ENCODE measurements at regions not wholly inside any gene's neighbourhood (a gene's known extent, or its start where the extent isn't known, plus 50 kb on each side); places are given as distances from the start of the nearest gene placed in this dataset.
"Not testable (repeated sequence)": the region's sequence is repeated elsewhere in the genome, so short reads cannot be mapped to it uniquely, and the experiment has no call there.

- not testable (repeated sequence) for H3K4me1 ChIP-seq (ENCODE audit: insufficient read depth, low read length); H3K36me3 ChIP-seq (ENCODE audit: insufficient read depth, low read length); H3K9me3 ChIP-seq (ENCODE audit: control insufficient read depth, insufficient read depth, low read length)
Measured at GRCh38 chr12:131207841-131208240, 254.1 kb downstream of the ADGRD1 start.

GRCh38 chr12:131208425-131208824 is 254.7 kb downstream of the ADGRD1 start:
- H3K4me1 ChIP-seq (ENCODE audit: insufficient read depth, low read length) = no peaks in the 10 kb centered on the region
- H3K9me3 ChIP-seq (ENCODE audit: control insufficient read depth, insufficient read depth, low read length) = no peaks in the 10 kb centered on the region
- H3K9ac ChIP-seq (ENCODE audit: low read depth, low read length) = no peak overlapping the region
- no peaks in the 10 kb centered on the region for H3K36me3 ChIP-seq (ENCODE audit: insufficient read depth, low read length)

More at GRCh38 chr12:131207841-131208240, 254.1 kb downstream of the ADGRD1 start:
- not testable (repeated sequence) for H3K9ac ChIP-seq (ENCODE audit: low read depth, low read length)

- Histone ChIP-seq H3K9ac (ENCODE audit: low read depth, low read length) (no peak overlapping the region), H3K36me3 (ENCODE audit: insufficient read depth, low read length) (no peaks in the 10 kb centered on the region), H3K4me1 (ENCODE audit: insufficient read depth, low read length) (no peaks in the 10 kb centered on the region), H3K9me3 (ENCODE audit: control insufficient read depth, insufficient read depth, low read length) (no peaks in the 10 kb centered on the region)
Measured at GRCh38 chr12:131209082-131210070, 255.7 kb downstream of the ADGRD1 start.

GRCh38 chr12:131210506-131211339 is 257.0 kb downstream of the ADGRD1 start:
- Histone ChIP-seq H3K36me3 (ENCODE audit: insufficient read depth, low read length) (no peaks in the 10 kb centered on the region), H3K9me3 (ENCODE audit: control insufficient read depth, insufficient read depth, low read length) (no peaks in the 10 kb centered on the region), H3K9ac (ENCODE audit: low read depth, low read length) (no peak overlapping the region), H3K4me1 (ENCODE audit: insufficient read depth, low read length) (no peaks in the 10 kb centered on the region)

- no peak overlapping the region for H3K9ac ChIP-seq (ENCODE audit: low read depth, low read length)
- H3K36me3 ChIP-seq (ENCODE audit: insufficient read depth, low read length) = no peaks in the 10 kb centered on the region
- H3K9me3 ChIP-seq (ENCODE audit: control insufficient read depth, insufficient read depth, low read length) = no peaks in the 10 kb centered on the region
- H3K4me1 ChIP-seq (ENCODE audit: insufficient read depth, low read length) = no peaks in the 10 kb centered on the region
Measured at GRCh38 chr12:131211340-131211938, 257.7 kb downstream of the ADGRD1 start.

GRCh38 chr12:131213896-131214442 is 260.3 kb downstream of the ADGRD1 start:
- no peaks in the 10 kb centered on the region for H3K36me3 ChIP-seq (ENCODE audit: insufficient read depth, low read length)
- no peaks in the 10 kb centered on the region for H3K9me3 ChIP-seq (ENCODE audit: control insufficient read depth, insufficient read depth, low read length)
- peaks cover 19% of the 10 kb centered on the region for H3K4me1 ChIP-seq (ENCODE audit: insufficient read depth, low read length)
- no peak overlapping the region for H3K9ac ChIP-seq (ENCODE audit: low read depth, low read length)

GRCh38 chr12:131214936-131215335 is 261.2 kb downstream of the ADGRD1 start:
- not testable (repeated sequence) for H3K9me3 ChIP-seq (ENCODE audit: control insufficient read depth, insufficient read depth, low read length); H3K36me3 ChIP-seq (ENCODE audit: insufficient read depth, low read length); H3K9ac ChIP-seq (ENCODE audit: low read depth, low read length)
- H3K4me1 ChIP-seq (ENCODE audit: insufficient read depth, low read length) = peaks cover 22% of the 10 kb centered on the region

- not testable (repeated sequence) for H3K9me3 ChIP-seq (ENCODE audit: control insufficient read depth, insufficient read depth, low read length); H3K9ac ChIP-seq (ENCODE audit: low read depth, low read length); H3K36me3 ChIP-seq (ENCODE audit: insufficient read depth, low read length)
- peaks cover 22% of the 10 kb centered on the region for H3K4me1 ChIP-seq (ENCODE audit: insufficient read depth, low read length)
Measured at GRCh38 chr12:131216587-131216986, 262.9 kb downstream of the ADGRD1 start.

- no peaks in the 10 kb centered on the region for H3K9me3 ChIP-seq (ENCODE audit: control insufficient read depth, insufficient read depth, low read length)
- no peak overlapping the region for H3K9ac ChIP-seq (ENCODE audit: low read depth, low read length)
- H3K4me1 ChIP-seq (ENCODE audit: insufficient read depth, low read length) = peaks cover 24% of the 10 kb centered on the region
- H3K36me3 ChIP-seq (ENCODE audit: insufficient read depth, low read length) = no peaks in the 10 kb centered on the region
Measured at GRCh38 chr12:131217024-131217586, 263.4 kb downstream of the ADGRD1 start.

GRCh38 chr12:131218026-131218922 is 264.6 kb downstream of the ADGRD1 start:
- no peaks in the 10 kb centered on the region for H3K9me3 ChIP-seq (ENCODE audit: control insufficient read depth, insufficient read depth, low read length)
- no peaks in the 10 kb centered on the region for H3K36me3 ChIP-seq (ENCODE audit: insufficient read depth, low read length)
- peak overlapping the region; percentile 39; the same call in 1 of the 2 replicates for H3K9ac ChIP-seq (ENCODE audit: low read depth, low read length)
- peaks cover 33% of the 10 kb centered on the region for H3K4me1 ChIP-seq (ENCODE audit: insufficient read depth, low read length)

GRCh38 chr12:131218923-131219669 is 265.4 kb downstream of the ADGRD1 start:
- no peaks in the 10 kb centered on the region for H3K9me3 ChIP-seq (ENCODE audit: control insufficient read depth, insufficient read depth, low read length)
- no peaks in the 10 kb centered on the region for H3K36me3 ChIP-seq (ENCODE audit: insufficient read depth, low read length)
- H3K9ac ChIP-seq (ENCODE audit: low read depth, low read length) = no peak overlapping the region; the same call in 1 of the 2 replicates
- H3K4me1 ChIP-seq (ENCODE audit: insufficient read depth, low read length) = peaks cover 37% of the 10 kb centered on the region

- Histone ChIP-seq H3K4me1 (ENCODE audit: insufficient read depth, low read length) (peaks cover 37% of the 10 kb centered on the region), H3K9me3 (ENCODE audit: control insufficient read depth, insufficient read depth, low read length) (no peaks in the 10 kb centered on the region), H3K9ac (ENCODE audit: low read depth, low read length) (no peak overlapping the region), H3K36me3 (ENCODE audit: insufficient read depth, low read length) (no peaks in the 10 kb centered on the region)
Measured at GRCh38 chr12:131219670-131220330, 266.1 kb downstream of the ADGRD1 start.

Measured in ES-I3 (cell line).